PFSK-1 (cell line): ENCODE measurements at regions not wholly inside any gene's neighbourhood (a gene's known extent, or its start where the extent isn't known, plus 50 kb on each side); places are given as distances from the start of the nearest gene placed in this dataset.

Source experiments
- FOXP2 ChIP-seq: optimal IDR thresholded peaks from 2 replicates; pipeline ENCODE3; 2011; ENCODE audit warnings: borderline replicate concordance, control low read depth, inconsistent platforms; ENCODE audit not compliant: insufficient read depth; ENCODE audit errors: extremely low read length, extremely low read depth
- POLR2AphosphoS5 ChIP-seq: IDR thresholded peaks from 2 replicates; pipeline ENCODE4 v1.6.1; 2012; ENCODE audit warnings: low read depth, mild to moderate bottlenecking, control low read depth, low read length, moderate library complexity
- SIN3A ChIP-seq: IDR thresholded peaks from 2 replicates; pipeline ENCODE4 v1.6.1; 2012; ENCODE audit warnings: mild to moderate bottlenecking, low read length, moderate library complexity, borderline replicate concordance; ENCODE audit not compliant: insufficient read depth
- TAF1 ChIP-seq: IDR thresholded peaks from 2 replicates; pipeline ENCODE4 v1.6.1; 2012; ENCODE audit warnings: low read length, control low read depth, borderline replicate concordance; ENCODE audit not compliant: insufficient read depth
- TF ChIP-seq, protein P1 (sequence below), 2 experiments: IDR thresholded peaks; 2 replicates each; pipeline versions ENCODE4 v1.6.1 to v1.8.0; 2011 to 2012; ENCODE audit warnings: low read depth in 2 of 2, low read length in 2 of 2, control low read depth in 1 of 2, inconsistent platforms in 1 of 2, mild to moderate bottlenecking in 1 of 2, moderate library complexity in 1 of 2; ENCODE audit not compliant: insufficient read depth in 1 of 2

DNA sequence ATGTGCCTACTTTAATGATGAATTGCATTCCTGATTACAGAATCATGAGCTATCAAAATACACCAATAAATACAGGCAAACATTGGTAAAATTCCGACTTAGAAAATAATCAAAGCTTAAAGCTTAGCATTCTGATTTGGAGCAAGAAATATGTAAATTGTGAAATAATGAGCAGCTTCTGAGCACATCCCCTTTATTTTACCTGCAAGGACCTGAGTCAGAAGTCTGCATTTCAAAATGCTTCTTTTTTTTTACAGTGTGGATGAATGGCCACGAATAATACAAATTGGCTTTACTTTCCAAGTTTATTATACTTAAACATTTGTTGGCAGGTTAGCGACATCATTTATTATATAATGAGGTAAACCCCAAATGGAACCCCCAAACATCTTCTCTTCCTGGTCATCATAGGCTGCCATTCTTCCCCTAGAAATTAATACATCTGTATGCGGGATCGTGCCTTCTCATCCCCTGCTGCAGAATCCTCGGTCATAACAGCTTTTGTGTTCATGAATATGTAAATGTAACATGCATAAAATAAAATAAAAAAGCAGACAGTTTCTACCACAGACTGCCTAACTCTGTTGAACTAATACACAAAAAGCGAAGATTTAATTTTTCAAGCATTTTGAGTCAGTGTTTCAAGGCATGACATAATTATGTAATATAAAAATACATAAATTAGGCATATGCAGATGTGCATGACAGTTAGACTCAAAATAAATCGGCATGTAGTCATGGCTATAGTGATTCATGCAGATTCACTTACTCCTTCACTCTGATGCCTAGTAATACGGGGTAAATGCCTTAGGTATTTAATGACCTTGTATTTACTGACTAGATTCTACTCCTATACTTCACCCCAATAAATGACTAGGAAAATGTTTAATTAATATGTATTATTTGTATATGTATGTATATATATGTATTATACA is 339.7 kb downstream of the USP25 start:
- no peak for TF ChIP-seq FOXP2

DNA sequence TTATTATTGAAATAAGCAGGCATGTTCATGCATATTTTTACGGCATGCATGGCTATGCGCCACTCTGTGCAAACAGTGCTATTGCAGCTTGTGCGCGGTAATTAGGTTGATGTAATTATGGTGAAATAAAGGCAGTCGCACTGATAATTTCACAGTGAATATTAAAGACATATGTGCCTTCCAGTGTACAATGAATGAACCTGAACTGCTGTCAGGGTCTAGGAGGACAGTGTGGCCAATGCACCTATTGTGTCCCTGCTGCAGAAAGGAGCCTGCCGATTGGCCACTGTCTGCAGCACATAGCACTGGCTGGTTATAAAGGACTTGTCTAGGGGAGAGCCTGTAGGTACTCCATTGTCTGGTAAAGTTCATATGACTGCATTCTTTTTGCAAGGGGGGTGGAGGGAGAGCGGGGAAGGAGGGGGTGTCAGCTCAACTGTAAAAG is 340.4 kb downstream of the USP25 start:
- TF ChIP-seq FOXP2 (peak; percentile 81), TAF1 (no peak), POLR2AphosphoS5 (peak; percentile 73; the same call in 1 of the 2 replicates), SIN3A (no peak)
- TF ChIP-seq, protein P1, sequence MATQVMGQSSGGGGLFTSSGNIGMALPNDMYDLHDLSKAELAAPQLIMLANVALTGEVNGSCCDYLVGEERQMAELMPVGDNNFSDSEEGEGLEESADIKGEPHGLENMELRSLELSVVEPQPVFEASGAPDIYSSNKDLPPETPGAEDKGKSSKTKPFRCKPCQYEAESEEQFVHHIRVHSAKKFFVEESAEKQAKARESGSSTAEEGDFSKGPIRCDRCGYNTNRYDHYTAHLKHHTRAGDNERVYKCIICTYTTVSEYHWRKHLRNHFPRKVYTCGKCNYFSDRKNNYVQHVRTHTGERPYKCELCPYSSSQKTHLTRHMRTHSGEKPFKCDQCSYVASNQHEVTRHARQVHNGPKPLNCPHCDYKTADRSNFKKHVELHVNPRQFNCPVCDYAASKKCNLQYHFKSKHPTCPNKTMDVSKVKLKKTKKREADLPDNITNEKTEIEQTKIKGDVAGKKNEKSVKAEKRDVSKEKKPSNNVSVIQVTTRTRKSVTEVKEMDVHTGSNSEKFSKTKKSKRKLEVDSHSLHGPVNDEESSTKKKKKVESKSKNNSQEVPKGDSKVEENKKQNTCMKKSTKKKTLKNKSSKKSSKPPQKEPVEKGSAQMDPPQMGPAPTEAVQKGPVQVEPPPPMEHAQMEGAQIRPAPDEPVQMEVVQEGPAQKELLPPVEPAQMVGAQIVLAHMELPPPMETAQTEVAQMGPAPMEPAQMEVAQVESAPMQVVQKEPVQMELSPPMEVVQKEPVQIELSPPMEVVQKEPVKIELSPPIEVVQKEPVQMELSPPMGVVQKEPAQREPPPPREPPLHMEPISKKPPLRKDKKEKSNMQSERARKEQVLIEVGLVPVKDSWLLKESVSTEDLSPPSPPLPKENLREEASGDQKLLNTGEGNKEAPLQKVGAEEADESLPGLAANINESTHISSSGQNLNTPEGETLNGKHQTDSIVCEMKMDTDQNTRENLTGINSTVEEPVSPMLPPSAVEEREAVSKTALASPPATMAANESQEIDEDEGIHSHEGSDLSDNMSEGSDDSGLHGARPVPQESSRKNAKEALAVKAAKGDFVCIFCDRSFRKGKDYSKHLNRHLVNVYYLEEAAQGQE (IDR thresholded peaks at IDR 0.05; ENCODE audit: insufficient read depth in 1 of 2, low read depth in 2 of 2, low read length in 2 of 2), result no peak

DNA sequence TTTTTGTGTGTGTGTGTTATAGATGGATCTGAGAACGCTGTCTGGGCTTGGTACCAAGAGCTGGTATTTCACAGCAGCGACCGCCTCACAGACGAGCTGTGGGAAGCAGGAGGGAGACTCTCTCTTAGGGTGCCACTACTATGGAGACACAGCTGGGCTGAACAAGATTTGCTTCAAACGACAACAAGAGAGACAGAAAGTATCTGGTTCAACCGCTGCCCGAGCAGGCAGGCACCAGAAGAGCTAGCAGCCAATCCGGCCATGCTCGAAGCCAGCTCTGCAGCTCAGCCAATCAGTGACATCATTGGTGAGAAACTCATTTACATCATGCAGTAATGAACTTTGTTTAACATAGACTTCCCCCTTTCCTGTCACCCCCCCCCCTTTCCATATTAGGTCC is 341.3 kb downstream of the USP25 start:
- TF ChIP-seq POLR2AphosphoS5 (peak; percentile 85), TAF1 (no peak), SIN3A (no peak; the same call in 1 of the 2 replicates)

DNA sequence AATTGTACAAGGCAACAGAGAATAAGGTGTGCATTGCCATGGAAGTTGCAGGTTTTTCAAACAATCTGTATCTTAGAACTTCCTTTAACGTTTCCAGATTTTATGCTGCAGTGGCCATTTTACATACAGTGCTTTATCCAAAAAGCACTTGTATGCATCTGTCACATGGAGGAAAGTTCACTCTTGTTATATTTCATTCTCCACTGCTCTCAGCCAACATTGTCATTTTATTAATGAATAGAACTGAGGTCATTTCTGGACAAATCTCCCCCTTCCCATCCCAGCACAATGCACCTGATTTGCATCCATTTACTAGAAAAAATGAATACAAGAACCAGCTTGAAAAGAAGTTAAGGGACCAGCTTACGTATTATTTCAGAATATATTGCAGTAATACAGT is 342.0 kb downstream of the USP25 start:
- TF ChIP-seq TAF1 (no peak), FOXP2 (no peak), SIN3A (no peak), POLR2AphosphoS5 (no peak)
- TF ChIP-seq, protein P1 (IDR thresholded peaks at IDR 0.05; ENCODE audit: insufficient read depth in 1 of 2, low read depth in 2 of 2, low read length in 2 of 2), result no peak

DNA sequence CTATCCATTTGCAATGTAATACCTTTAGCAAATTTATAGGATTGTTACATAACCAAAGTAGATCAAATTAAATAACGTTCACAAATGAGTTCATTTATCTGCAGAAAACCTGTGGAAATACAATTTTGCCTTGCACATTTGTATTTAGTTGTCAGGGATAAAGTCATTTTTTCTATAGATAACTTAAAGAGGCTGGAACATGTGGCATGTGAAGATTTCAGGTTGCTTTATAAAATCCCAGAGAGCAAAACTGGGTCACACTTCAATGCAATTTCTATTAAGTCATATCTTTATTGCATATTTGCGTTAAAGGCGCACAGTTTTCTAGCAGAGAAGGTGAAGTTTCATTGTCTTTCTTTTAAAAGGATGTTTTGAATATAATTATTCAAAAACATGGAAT is 342.4 kb downstream of the USP25 start:
- no peak for TF ChIP-seq SIN3A
- TF ChIP-seq POLR2AphosphoS5, result no peak
- TF ChIP-seq TAF1, result no peak
- TF ChIP-seq, protein P1 (IDR thresholded peaks at IDR 0.05; ENCODE audit: insufficient read depth in 1 of 2, low read depth in 2 of 2, low read length in 2 of 2), result no peak
- no peak for TF ChIP-seq FOXP2

DNA sequence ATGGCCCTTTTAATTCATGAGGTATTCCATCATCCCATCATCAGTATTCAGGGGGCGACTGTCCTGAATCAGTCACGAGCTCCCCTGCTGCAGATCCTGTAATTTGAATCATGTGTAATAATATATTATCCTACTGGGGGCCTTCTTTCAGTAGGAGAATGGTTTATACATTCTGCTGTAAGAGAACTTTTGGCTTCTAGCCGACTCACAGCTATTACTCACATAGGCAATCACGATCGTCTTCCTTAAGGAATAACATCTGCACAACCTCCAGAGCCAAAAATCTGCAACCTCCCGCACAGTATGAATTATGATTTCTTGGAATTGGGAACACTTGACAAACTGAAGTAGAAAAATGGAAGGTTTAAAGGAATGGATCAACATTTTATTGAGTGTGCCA is 343.0 kb downstream of the USP25 start:
- TF ChIP-seq TAF1, result 0 out of 2 replicates have a peak, but pooled peaks have one; percentile 24
- peak; percentile 35; the same call in 1 of the 2 replicates for TF ChIP-seq POLR2AphosphoS5
- TF ChIP-seq, protein P1 (IDR thresholded peaks at IDR 0.05; ENCODE audit: insufficient read depth in 1 of 2, low read depth in 2 of 2, low read length in 2 of 2), result no peak
